Gastroesophageal sphincter (tissue), 3 donors: ENCODE measurements at regions not wholly inside any gene's neighbourhood (a gene's known extent, or its start where the extent isn't known, plus 50 kb on each side); places are given as distances from the start of the nearest gene placed in this dataset.

ENCODE experiments used
- POLR2A ChIP-seq, 2 donors: fragments of 450-650 bp; IDR thresholded peaks; one replicate each; pipeline ENCODE4 v1.6.1; 2017; ENCODE audit warnings: antibody characterized with exemption in 2 of 2, mild to moderate bottlenecking in 2 of 2, moderate library complexity in 1 of 2
- TF ChIP-seq, protein P1 (sequence below), 4 experiments: fragments of 200-600 bp in 2 of 4; fragments of 450-650 bp in 2 of 4; sonication (generic) in 1 of 4; IDR thresholded peaks; one replicate each; pipeline ENCODE4 v1.5.1; 2017 to 2019; ENCODE audit warnings: antibody characterized with exemption in 4 of 4, mild to moderate bottlenecking in 2 of 4, moderate library complexity in 2 of 4

- TF ChIP-seq, protein P1, sequence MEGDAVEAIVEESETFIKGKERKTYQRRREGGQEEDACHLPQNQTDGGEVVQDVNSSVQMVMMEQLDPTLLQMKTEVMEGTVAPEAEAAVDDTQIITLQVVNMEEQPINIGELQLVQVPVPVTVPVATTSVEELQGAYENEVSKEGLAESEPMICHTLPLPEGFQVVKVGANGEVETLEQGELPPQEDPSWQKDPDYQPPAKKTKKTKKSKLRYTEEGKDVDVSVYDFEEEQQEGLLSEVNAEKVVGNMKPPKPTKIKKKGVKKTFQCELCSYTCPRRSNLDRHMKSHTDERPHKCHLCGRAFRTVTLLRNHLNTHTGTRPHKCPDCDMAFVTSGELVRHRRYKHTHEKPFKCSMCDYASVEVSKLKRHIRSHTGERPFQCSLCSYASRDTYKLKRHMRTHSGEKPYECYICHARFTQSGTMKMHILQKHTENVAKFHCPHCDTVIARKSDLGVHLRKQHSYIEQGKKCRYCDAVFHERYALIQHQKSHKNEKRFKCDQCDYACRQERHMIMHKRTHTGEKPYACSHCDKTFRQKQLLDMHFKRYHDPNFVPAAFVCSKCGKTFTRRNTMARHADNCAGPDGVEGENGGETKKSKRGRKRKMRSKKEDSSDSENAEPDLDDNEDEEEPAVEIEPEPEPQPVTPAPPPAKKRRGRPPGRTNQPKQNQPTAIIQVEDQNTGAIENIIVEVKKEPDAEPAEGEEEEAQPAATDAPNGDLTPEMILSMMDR (IDR thresholded peaks at IDR 0.05), result no peak
- no peak for TF ChIP-seq POLR2A (IDR thresholded peaks at IDR 0.05)
Observed at GRCh38 chr3:70684701-70685100, 372.3 kb upstream of the MDFIC2 start.
